GM12878 (cell line): ENCODE measurements at regions not wholly inside any gene's neighbourhood (a gene's known extent, or its start where the extent isn't known, plus 50 kb on each side); places are given as distances from the start of the nearest gene placed in this dataset.

Experiments used
- CHD2 ChIP-seq: IDR thresholded peaks from 2 replicates; pipeline ENCODE4 v1.6.1; 2011; ENCODE audit warnings: low read depth, low read length, improper control_type of control experiment, borderline replicate concordance
- MYC ChIP-seq: IDR thresholded peaks from 2 replicates; pipeline ENCODE4 v1.6.1; 2011; ENCODE audit warnings: mild to moderate bottlenecking, low read length, moderate library complexity, inconsistent platforms; ENCODE audit not compliant: insufficient read depth, insufficient replicate concordance, insufficient read length, severe bottlenecking
- RELA ChIP-seq: fragments of 450-650 bp; IDR thresholded peaks from 2 replicates; pipeline ENCODE4 v1.8.0; 2014; ENCODE audit warnings: borderline replicate concordance; ENCODE audit not compliant: partially characterized antibody
- RFX5 ChIP-seq: IDR thresholded peaks from 2 replicates; pipeline ENCODE4 v1.6.1; 2011; ENCODE audit warnings: low read depth, low read length, improper control_type of control experiment
- WRNIP1 ChIP-seq: IDR thresholded peaks from 2 replicates; pipeline ENCODE4 v1.6.1; 2011; ENCODE audit warnings: low read depth, low read length, improper control_type of control experiment, borderline replicate concordance

GRCh38 chr13:34360702-34361101, 542.8 kb downstream of the RFC3 start:
- TF ChIP-seq RFX5 (no peak), RELA (no peak), CHD2 (no peak), WRNIP1 (no peak), MYC (no peak)
